GM21619 (cell line): ENCODE measurements at regions not wholly inside any gene's neighbourhood (a gene's known extent, or its start where the extent isn't known, plus 50 kb on each side); places are given as distances from the start of the nearest gene placed in this dataset.
"Not testable (repeated sequence)": the region's sequence is repeated elsewhere in the genome, so short reads cannot be mapped to it uniquely, and the experiment has no call there.

ENCODE experiments used
- ATAC-seq: cut with Tn5 transposase; IDR thresholded peaks from one replicate; pipeline ENCODE4 v1.9.1; 2021; ENCODE audit not compliant: unreplicated experiment

DNA sequence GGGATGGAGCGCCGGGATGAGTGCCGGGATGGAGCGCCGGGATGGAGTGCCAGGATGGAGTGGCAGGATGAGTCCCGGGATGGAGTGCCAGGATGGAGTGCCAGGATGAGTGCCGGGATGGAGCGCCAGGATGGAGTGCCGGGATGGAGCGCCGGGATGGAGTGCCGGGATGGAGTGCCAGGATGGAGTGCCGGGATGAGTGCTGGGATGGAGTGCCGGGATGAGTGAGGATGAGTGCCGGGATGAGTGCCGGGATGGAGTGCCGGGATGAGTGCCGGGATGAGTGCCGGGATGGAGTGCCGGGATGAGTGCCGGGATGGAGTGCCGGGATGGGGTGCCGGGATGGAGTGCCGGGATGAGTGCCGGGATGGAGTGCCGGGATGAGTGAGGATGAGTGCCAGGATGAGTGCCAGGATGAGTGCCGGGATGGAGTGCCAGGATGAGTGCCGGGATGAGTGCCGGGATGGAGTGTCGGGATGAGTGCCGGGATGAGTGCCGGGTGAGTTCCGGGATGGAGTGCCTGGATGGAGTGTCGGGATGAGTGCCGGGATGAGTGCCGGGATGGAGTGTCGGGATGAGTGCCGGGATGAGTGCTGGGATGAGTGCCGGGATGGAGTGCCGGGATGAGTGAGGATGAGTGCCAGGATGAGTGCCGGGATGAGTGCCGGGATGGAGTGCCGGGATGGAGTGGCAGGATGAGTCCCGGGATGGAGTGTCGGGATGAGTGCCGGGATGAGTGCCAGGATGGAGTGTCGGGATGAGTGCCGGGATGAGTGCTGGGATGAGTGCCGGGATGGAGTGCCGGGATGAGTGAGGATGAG is 52.9 kb upstream of the HELT start:
- ATAC-seq: not testable (repeated sequence)

DNA sequence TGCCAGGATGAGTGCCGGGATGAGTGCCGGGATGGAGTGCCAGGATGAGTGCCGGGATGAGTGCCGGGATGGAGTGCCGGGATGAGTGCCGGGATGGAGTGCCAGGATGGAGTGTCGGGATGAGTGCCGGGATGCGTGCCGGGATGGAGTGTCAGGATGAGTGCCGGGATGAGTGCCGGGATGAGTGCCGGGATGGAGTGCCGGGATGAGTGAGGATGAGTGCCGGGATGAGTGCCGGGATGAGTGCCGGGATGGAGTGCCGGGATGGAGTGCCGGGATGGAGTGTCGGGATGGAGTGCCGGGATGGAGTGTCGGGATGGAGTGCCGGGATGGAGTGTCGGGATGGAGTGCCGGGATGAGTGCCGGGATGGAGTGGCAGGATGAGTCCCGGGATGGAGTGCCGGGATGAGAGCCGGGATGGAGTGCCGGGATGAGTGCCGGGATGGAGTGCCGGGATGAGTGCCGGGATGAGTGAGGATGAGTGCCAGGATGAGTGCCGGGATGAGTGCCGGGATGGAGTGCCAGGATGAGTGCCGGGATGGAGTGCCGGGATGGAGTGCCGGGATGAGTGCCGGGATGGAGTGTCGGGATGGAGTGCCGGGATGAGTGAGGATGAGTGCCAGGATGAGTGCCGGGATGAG is 52.1 kb upstream of the HELT start:
- ATAC-seq: not testable (repeated sequence)

DNA sequence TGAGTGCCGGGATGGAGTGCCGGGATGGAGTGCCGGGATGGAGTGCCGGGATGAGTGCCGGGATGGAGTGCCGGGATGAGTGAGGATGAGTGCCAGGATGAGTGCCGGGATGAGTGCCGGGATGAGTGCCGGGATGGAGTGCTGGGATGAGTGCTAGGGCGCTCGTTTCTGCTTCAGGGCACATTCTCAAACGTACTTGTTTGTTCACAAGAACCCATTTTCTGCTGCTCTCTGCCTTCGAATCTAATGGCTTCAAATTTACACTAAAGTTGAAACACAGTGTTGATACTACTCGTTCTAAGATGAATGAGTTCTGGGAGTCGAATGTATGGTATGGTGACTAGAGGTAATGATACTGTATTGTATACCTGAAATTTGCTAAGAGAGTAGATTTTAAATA is 50.6 kb upstream of the HELT start:
- not testable (repeated sequence) for ATAC-seq

DNA sequence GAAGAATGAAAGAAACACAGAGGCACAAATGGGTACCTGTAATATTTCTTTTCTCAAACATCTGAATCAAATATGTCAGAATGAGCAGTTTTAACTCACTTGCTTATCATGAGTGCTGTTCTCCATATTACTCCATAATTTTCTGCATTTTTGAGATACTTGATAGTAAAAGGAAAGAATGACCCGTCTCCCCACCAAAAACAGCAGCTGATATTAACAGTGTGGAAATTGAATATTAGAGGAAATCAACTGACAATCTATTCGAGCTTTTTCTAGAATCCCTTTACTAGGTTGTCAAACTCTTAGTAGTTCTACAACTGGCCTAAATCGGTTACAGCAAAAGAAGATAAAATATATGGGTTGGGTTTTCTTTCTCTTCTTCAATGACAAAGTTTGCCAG is 49.9 kb upstream of the HELT start:
- ATAC-seq: no peak
